Liver (tissue), 3 donors: ENCODE measurements at regions not wholly inside any gene's neighbourhood (a gene's known extent, or its start where the extent isn't known, plus 50 kb on each side); places are given as distances from the start of the nearest gene placed in this dataset.

Experiments
- CTCF ChIP-seq: fragments of 150-350 bp; IDR thresholded peaks from 2 replicates; pipeline ENCODE4 v1.5.1; 2017; ENCODE audit warnings: improper control_type of control experiment, low read depth, low read length; ENCODE audit not compliant: missing input control
- EGR1 ChIP-seq, 2 donors: IDR thresholded peaks; 2 replicates each; pipeline ENCODE4 v1.6.1; 2016 to 2018; ENCODE audit warnings: antibody characterized with exemption in 2 of 2, low read depth in 2 of 2
- MAX ChIP-seq: IDR thresholded peaks from 2 replicates; pipeline ENCODE4 v1.6.1; 2016; ENCODE audit warnings: antibody characterized with exemption
- RAD21 ChIP-seq, 2 donors: IDR thresholded peaks; 2 replicates each; pipeline ENCODE4 v1.6.1; 2016; ENCODE audit warnings: antibody characterized with exemption in 2 of 2, mild to moderate bottlenecking in 2 of 2
- TAF1 ChIP-seq: conservative IDR thresholded peaks from 2 replicates; pipeline ENCODE4 v1.6.1; 2016; ENCODE audit warnings: antibody characterized with exemption, mild to moderate bottlenecking
- YY1 ChIP-seq: IDR thresholded peaks from 2 replicates; pipeline ENCODE4 v1.6.1; 2016; ENCODE audit warnings: antibody characterized with exemption, mild to moderate bottlenecking
- donor health status: healthy.
- donor health status: healthy.

GRCh38 chr15:96553451-96553850, 223.0 kb downstream of the NR2F2 start:
- TF ChIP-seq RAD21 (IDR thresholded peaks at IDR 0.05) (no peak), YY1 (no peak), CTCF (no peak), MAX (no peak), EGR1 (IDR thresholded peaks at IDR 0.05; ENCODE audit: low read depth in 2 of 2) (no peak), TAF1 (no peak)
